MCF 10A (cell line): ENCODE measurements at regions not wholly inside any gene's neighbourhood (a gene's known extent, or its start where the extent isn't known, plus 50 kb on each side); places are given as distances from the start of the nearest gene placed in this dataset.

Experiments used
- BruUV-seq: library from RNA; stranded (reverse); fragments of 400-500 nt; replicated peaks from 2 replicates; lab custom pipeline; 2021; lab: Mats Ljungman, UMichigan
- CTCF ChIA-PET: fragments of 300-600 bp; sonication (Branson Sonifier 250); formaldehyde crosslinking; extraction: SDS; loops from one replicate; lab custom pipeline; 2021; ENCODE audit warnings: antibody characterized with exemption, inconsistent platforms; lab: Yijun Ruan, JAX
- POLR2A ChIA-PET: fragments of 300-600, 350-650 bp; sonication (Branson Sonifier 250); formaldehyde crosslinking; extraction: SDS; loops from one replicate; lab custom pipeline; 2020; ENCODE audit warnings: antibody characterized with exemption, inconsistent platforms; lab: Yijun Ruan, JAX
- DNase-seq: peaks from one replicate; pipeline ENCODE4 v3.0.0-alpha.2; 2018; ENCODE audit not compliant: unreplicated experiment
- H3K27ac Mint-ChIP-seq: one replicate; pipeline ENCODE4 v1.8.0; 2022; ENCODE audit warnings: mild to moderate bottlenecking, low read depth, mixed read lengths; ENCODE audit not compliant: unreplicated experiment
- H3K27me3 Mint-ChIP-seq: one replicate; pipeline ENCODE4 v1.8.0; 2022; ENCODE audit warnings: mixed read lengths; ENCODE audit not compliant: insufficient read depth, unreplicated experiment
- H3K36me3 Mint-ChIP-seq: one replicate; pipeline ENCODE4 v1.8.0; 2022; ENCODE audit warnings: mild to moderate bottlenecking, moderate library complexity, mixed read lengths; ENCODE audit not compliant: insufficient read depth, unreplicated experiment
- H3K4me1 Mint-ChIP-seq: one replicate; pipeline ENCODE4 v1.8.0; 2022; ENCODE audit warnings: mixed read lengths; ENCODE audit not compliant: insufficient read depth, unreplicated experiment
- H3K4me3 Mint-ChIP-seq: one replicate; pipeline ENCODE4 v1.8.0; 2022; ENCODE audit warnings: mild to moderate bottlenecking, moderate library complexity, mixed read lengths; ENCODE audit not compliant: unreplicated experiment
- H3K9me3 Mint-ChIP-seq: one replicate; pipeline ENCODE4 v1.8.0; 2022; ENCODE audit warnings: mixed read lengths; ENCODE audit not compliant: unreplicated experiment
- CTCF ChIP-seq: fragments of 200-600 bp; IDR thresholded peaks from one replicate; pipeline ENCODE4 v1.8.0; 2022; ENCODE audit warnings: antibody characterized with exemption, mild to moderate bottlenecking; ENCODE audit not compliant: unreplicated experiment
- intact Hi-C: fragments of 100-400 bp; cut with micrococcal nuclease; formaldehyde crosslinking; loops from 2 replicates; pipeline ENCODE4 v1.14.1; 2022

- TF ChIP-seq CTCF = no peak
- Mint-ChIP-seq H3K27ac (no peak overlapping the region), H3K4me1 (no peaks in the 10 kb centered on the region), H3K27me3 (peaks cover 80% of the 10 kb centered on the region), H3K36me3 (no peaks in the 10 kb centered on the region), H3K4me3 (no peak overlapping the region), H3K9me3 (no peaks in the 10 kb centered on the region)
- no peak for DNase-seq
- ChIA-PET POLR2A (interaction anchor here (0.7 kb wide), 1 partner anchor 8 kb away, joined by 3 read pairs; no protein-coding TSS in a partner anchor), CTCF (interaction anchor here (0.6 to 1.3 kb wide), 4 partner anchors 14 to 209 kb away, joined by 3 to 5 read pairs (median 4); no protein-coding TSS in a partner anchor)
- BruUV-seq = no TSS peak
- intact Hi-C loops = no loop called here
Measured at GRCh38 chr13:77379508-77379907, 52.6 kb upstream of the MYCBP2 start.

GRCh38 chr13:77378662-77379061 lies 51.8 kb upstream of the MYCBP2 start:
- Mint-ChIP-seq H3K27me3 (peaks cover 76% of the 10 kb centered on the region), H3K36me3 (no peaks in the 10 kb centered on the region), H3K4me3 (no peak overlapping the region), H3K4me1 (no peaks in the 10 kb centered on the region), H3K27ac (no peak overlapping the region), H3K9me3 (no peaks in the 10 kb centered on the region)
- BruUV-seq = no TSS peak
- intact Hi-C loops = no loop called here
- DNase-seq = no peak
- POLR2A ChIA-PET = interaction anchor here (1.0 kb wide), 1 partner anchor 19 kb away, joined by 3 read pairs; no protein-coding TSS in a partner anchor
- no peak for TF ChIP-seq CTCF
- CTCF ChIA-PET = interaction anchor here (0.6 kb wide), 1 partner anchor 13 kb away, joined by 5 read pairs; no protein-coding TSS in a partner anchor

- no TSS peak for BruUV-seq
- Mint-ChIP-seq H3K27ac (no peak overlapping the region), H3K27me3 (peaks cover 76% of the 10 kb centered on the region), H3K9me3 (no peaks in the 10 kb centered on the region), H3K4me3 (no peak overlapping the region), H3K36me3 (no peaks in the 10 kb centered on the region), H3K4me1 (no peaks in the 10 kb centered on the region)
- TF ChIP-seq CTCF = no peak
- DNase-seq = no peak
- CTCF ChIA-PET = no interaction called here
- intact Hi-C loops = no loop called here
- POLR2A ChIA-PET = no interaction called here
Measured at GRCh38 chr13:77377016-77377415, 50.1 kb upstream of the MYCBP2 start.
